Stimulated activated CD8-positive, alpha-beta memory T cell treated with anti-CD3 and anti-CD28 coated beads, Interleukin-2, amount 100 ng/mL, for 48 hours (primary cell): ENCODE measurements at regions not wholly inside any gene's neighbourhood (a gene's known extent, or its start where the extent isn't known, plus 50 kb on each side); places are given as distances from the start of the nearest gene placed in this dataset.
"Not testable (repeated sequence)": the region's sequence is repeated elsewhere in the genome, so short reads cannot be mapped to it uniquely, and the experiment has no call there.

Experiments
- DNase-seq, 2 donors: peaks; one replicate each; pipeline ENCODE4 v3.0.0-alpha.2; 2020; ENCODE audit warnings: low read depth in 2 of 2

DNA sequence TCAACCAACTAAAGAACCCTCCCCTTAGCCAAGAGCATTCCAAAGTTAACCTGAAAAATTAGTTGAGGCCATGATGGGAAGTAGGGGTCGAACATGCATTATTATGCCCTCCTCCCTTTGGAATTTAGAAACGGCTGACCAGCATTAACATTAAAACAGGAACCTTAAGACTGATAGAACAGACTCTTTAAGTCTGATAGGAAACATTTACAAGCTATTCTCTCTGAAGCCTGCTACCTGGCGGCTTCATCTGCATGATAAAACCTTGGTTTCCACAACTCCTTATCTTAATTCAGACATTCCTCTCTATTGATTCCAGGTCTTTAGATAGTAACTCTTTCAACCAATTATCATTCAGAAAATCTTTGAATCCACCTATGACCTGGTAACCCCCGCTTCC, 331.0 kb downstream of the CGGBP1 start:
- no peak for DNase-seq

DNA sequence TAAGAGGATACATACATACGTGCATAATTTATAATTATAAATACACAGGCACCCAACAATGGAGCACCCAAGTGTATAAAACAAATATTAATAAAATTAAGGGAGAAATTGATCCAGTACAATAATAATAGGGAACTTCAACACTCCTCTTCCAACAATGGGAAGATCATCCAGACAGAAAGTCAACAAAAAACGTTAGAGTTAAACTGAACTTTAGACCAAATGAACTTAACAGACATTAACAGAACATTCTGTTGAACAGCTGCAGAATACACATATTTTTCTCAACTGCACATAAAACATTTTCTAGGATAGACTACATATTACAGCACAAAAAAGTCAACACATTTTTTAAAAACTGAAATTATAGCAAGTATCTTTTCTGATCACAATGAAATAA, 339.7 kb downstream of the CGGBP1 start:
- DNase-seq = no peak

DNA sequence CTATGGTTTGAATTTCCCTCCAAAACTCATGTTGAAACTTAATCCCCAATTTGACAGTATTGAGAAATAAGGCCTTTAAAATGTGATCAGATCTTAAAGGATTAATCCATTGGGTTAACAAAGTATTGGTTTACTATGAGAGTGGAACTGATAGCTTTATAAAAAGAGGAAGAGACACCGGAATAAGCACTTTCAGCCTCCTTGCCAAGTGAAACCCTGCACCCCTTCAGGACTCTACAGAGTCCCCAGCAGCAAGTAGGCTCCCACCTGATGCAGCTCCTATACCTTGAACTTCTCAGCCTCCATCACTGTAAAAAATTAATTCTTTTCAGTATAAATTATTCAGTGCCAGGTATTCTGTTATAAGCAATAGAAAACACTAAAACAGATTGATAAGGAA, 348.3 kb downstream of the CGGBP1 start:
- DNase-seq = no peak

DNA sequence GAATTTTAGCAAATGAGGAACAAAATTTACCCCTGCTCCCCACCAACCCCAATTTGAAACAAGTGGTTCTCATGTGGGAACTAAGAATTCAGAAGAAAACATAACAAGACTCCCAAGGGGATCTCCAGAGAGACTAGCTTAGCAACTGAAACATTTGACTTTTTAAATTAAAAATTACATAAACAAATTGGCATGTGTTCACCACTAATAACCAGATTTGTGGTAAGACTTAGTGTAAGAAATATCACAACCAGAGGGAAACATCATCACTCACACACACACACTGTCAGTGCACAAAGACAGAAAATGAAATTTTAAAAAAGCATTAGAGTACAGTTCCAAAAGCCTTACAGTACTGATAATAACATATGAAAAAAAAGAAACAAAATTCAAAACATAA, 348.8 kb downstream of the CGGBP1 start:
- DNase-seq = no peak

DNA sequence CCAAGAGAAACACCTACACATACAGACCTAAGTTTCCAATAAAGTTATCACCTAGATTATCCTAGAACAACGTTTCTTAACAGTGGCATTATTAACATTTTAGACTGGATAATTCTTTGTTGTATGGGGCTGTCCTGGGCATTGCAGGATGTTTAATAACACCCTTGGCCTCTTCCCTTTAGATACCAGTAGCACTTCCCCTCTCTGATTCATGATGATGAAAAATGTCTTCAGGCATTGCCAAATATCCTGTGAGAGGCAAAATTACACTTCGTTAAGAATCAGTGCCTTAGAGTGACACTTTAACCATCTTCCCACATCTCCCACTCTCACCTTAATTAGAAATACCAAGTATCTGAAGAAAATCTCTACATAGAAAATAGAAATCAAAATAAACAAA, 352.6 kb downstream of the CGGBP1 start:
- DNase-seq = no peak

DNA sequence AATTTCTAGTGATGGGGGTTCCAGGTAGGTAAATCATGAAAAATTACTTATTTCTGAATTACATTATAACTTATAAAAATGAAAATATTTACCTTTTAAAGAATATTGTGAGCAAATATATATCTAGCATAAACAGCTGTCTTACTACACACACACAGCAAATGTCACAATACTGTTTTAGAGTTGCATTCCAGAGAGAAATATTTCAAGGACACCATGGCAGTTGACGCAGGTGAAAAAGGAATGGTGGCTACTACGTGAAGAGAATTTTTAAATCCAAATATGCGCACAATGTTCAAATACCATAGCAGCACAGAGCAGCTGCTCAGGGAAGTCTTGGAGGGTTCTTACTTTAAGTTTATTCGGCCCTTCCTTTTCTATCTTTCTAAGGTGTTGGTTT, 356.2 kb downstream of the CGGBP1 start:
- DNase-seq = no peak

DNA sequence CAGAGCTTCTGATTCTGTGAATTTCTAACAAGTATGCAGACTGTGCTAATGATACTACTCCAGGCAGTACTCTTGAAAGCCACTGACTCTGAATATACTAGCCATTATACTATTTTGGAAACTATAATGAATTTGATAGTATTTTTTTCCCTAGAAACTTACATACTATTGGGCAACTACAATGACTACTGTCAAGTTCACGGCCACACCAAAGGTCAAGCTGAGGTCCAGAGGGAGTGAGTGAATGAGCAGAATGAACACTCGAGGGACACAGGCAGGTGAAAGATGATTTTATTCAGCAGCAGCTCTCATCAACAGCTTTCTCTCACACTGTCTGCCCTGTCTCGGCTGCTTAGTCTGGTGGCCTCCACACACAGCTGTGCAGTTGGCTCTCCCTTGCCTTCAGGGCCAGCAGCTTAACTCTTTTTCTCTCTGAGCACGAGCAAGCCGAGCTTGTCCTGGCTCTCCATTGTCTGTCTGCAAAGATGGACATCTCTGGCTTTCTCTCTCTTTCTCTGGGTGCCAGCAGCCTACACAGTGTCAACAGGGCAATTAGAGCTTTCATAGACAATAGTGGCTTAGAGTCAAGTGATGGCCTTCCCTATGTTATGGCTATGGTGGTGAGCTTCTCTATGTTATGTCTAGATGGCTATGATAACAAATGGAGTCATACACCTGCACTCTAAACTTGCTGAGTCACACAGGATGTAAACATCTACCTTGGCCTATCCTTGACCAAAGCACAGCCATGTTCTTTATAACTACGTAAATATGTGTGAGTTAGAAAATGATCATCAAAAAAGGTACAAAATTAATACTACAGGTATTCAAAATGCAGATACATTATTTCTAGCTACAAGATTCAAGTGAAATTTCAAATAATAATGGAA, 362.4 kb downstream of the CGGBP1 start:
- DNase-seq = no peak

DNA sequence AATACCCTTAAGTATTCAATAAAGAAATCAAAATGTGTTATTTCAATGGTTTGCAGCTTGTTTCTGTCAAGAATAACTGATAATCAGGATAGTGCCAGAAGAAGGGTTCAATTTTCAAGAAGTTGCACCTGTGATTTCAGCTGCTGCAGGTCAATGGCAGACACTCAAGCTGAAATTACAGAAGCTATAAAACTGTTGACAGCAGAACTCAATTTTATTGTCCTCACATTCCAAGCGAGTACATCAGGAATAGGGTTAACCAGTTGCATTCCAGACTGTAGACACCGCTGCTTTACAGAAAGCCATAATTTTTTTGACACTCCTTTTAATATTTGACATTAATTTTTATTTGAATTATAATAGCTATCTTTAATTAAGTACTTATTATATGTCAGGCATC, 364.1 kb downstream of the CGGBP1 start:
- DNase-seq = no peak

DNA sequence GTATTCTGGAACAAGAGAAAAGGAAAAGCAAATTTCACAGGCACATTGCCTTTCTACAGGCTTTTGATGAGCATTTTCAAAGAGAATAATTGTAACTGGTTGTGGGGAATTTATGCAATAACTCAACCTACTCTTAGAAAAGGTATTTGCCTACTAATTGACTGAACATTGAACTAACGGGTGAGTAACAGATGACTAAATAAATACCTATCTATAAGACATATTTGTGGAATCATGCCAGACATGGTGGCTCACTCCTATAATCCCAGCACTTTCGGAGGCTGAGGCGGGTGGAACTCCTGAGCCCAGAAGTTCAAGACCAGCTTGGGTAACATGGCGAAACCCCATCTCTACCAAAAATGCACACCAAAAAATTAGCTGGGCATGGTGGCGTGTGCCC, 367.7 kb downstream of the CGGBP1 start:
- DNase-seq = no peak

DNA sequence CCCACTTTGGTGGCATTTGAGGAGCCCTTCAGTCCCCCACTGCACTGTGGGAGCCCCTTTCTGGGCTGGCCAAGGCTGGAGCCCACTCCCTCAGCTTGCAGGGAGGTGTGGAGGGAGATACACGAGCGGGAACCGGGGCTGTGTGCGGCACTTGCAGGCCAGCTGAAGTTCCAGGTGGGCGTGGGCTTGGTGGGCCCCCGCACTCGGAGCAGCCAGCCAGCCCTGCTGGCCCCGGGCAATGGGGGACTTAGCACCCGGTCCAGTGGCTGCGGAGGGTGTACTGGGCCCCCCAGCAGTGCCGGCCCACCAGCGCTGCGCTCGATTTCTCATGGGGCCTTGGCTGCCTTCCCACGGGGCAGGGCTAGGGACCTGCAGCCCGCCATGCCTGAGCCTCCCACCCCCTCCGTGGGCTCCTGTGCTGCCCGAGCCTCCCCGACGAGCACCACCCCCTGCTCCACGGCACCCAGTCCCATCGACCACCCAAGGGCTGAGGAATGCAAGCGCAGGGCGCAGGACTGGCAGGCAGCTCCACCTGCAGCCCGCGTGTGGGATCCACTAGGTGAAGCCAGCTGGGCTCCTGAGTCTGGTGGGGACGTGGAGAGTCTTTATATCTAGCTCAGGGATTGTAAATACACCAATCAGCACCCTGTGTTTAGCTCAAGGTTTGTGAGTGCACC, 379.7 kb downstream of the CGGBP1 start:
- DNase-seq = not testable (repeated sequence)

DNA sequence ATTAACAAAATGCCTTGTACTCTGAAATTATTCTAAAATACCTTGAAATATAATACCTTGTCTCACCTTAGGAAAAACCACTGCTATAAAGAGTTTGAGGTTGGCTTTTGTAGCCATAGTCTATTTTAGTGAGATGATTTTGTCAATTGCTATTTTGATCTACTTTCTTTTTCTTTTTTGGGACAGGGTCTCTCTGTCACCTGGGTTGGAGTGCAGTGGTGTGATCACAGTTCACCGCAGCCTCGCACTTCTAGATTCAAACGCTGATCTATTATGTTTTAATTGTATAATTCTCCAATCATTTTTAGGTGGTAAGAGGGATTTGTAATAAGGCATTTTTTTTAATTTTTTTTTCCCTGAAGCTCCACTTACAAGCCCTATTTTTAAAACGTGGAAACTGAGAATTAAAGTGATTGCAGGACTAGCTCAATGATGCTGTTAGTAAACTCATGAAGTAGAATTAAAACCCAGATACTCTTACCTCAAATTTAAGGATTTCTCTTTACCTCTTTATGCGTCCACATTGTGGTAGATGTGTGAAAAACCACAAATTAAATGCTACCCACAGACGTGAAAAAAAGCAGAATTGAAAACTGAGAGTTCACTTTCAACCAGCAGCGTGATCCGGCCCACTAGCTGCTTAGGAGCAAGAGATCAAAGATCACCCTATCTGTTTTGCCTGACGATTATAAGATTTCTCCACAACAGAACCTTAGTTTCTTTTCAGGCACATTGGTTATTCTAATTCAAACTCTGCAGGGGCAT, 384.2 kb downstream of the CGGBP1 start:
- DNase-seq = no peak

DNA sequence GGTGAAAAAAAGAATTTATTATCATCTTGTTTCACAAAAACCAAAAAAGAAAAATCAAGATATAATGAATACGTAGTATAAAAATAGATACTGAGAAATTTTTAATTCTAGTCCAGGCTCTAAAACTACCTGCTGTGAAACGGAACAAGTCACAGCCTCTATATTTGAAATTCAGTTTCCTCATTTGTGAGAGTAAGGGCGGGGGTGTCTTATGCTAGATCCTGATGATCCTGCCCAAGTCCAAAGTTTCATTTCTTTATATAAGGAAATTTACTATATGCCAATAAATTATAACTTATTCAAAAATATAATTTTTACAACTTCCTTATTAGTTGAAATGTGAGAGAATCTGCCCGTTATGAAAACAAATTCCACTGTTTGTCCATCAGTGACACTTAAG, 385.7 kb downstream of the CGGBP1 start:
- DNase-seq = no peak

DNA sequence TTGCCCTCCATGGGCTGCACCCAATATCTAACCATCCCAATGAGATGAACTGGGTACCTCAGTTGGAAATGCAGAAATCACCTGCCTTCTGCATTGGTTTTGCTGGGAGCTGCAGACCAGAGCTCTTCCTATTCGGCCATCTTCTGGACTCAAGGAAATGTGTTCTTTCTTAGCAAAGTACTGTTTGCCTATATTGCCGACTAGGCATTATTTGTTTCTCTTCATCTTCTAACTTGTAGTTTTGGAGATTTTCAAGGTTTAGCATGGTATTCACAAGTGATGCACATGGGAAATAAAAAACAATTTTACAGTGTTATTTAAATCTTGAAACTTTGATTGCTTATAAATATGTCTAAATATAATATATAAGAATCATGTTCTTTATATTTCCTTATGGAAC, 377.8 kb upstream of the POU1F1 start:
- DNase-seq = no peak

DNA sequence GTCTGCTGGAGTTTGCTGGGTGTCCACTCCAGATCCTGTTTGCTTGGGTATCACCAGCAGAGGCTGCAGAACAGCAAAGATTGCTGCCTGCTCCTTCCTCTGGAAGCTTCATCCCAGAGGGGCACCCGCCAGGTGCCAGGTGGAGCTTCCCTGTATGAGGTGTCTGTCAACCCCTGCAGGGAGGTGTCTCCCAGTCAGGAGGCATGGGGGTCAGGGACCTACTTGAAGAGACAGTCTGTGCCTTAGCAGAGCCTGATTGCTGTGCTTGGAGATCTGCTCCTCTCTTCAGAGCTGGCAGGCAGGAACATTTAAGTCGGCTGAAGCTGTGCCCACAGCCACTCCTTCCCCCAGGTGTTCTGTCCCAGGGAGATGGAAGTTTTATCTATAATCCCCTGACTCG, 376.8 kb upstream of the POU1F1 start:
- not testable (repeated sequence) for DNase-seq

DNA sequence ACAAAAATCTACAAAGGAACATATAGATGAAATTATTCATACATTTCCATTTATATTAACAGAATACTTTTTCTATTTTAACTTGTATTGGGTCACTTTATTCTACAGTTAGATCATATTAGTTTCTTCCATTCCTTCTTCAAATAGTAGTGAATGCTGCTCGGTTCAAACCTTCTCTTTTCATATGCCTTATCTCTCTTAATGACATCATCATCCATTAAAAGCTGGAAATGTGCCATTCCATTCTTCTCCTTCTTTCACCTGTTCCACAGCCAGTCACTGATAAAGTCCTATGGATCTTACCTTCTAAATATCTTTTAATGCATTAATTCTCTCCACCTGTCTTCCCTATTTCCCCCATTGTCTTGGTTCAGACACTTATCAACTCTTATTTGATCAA, 358.0 kb upstream of the POU1F1 start:
- no peak for DNase-seq

DNA sequence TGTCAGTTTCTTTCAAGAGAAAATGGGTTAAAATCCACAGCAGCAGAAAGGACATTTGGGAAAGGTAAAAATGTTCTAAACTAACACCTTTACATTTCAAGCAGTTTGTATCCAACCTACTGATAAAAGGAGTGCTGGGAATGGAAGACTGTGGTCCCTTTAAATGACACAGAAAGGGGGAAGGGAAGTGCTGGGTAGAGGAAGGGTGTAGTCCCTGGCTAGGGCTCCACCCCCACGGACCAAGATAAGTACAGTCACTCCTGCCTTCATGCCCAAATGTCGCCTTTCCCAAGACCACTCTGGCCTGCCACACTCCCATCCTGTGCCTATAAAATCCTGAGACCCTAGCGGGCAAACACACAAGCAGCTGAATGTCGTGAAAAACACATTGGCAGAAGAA, 350.9 kb upstream of the POU1F1 start:
- no peak for DNase-seq

DNA sequence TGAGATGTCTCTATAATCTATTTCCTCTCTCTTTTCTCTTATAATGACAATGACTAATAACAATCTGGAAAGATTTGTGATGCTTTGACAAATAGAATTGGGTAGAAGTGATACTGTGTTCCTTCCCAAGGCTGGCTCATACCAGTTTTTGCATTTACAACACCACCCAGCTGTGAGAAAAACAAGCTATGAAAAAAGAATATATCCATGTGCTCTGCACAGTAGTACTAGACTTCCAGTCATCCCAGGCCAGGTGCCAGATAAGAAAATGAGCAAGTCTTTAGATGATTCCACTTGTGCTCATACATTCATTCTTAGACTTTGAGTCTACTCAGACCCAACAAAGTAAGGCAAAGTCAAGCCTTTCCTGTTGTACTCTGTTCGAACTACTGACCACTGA, 350.2 kb upstream of the POU1F1 start:
- DNase-seq = no peak

DNA sequence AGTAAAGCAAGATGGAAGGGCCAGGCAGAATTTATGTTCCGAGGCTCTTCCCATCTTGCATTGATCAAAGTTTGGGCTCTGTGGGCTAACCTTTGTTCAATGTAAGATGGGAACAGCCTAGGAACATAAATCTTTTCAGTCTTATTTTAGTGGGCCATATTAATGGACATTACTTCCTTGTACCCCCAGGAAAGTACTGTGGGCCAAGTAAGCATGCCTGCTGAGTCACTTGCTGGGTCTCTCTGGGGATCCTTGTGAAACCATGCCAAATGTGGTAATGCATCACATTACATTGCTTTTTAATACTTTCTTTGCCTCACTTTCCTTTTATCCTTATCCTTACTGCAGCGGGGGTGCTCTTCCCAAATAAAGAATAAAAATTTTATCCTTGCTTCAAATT, 349.5 kb upstream of the POU1F1 start:
- no peak for DNase-seq

DNA sequence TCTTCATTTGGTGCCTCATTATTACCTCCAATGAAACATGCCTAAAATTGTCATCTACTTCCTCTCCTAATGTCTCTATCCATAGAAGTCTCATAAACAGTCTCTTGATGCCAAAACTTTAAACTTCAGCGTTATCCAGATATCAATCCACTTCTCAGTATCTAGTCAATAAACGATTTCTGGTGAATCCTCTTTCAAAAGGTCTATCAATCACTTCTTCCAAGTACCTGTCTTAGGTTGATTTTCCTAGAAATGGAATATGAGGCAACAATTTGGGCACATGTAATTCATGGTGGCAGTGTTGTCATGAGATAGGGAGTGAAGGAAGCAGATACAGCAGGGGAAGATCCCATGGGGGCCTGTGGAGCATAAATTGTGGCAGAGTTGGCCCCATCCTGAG, 348.5 kb upstream of the POU1F1 start:
- DNase-seq = no peak

DNA sequence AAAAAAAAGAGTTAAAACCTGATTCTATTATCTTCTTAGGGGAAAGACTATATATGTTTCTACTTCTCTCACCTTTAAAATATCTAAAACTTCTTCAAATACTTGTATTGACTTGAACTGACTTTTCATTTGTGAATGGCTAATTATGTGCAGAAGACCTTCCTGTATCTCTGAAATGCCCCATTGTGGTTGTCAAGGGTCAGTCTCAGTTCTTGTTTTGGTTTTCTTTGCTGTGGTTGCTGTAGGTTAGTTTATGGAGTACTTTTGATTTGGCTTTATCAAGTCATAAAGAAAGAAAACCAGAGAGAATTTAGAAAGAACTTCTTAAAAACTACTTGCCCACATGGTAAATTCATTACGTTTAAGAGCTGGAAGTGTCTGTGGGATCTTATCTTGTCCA, 345.3 kb upstream of the POU1F1 start:
- DNase-seq = no peak

DNA sequence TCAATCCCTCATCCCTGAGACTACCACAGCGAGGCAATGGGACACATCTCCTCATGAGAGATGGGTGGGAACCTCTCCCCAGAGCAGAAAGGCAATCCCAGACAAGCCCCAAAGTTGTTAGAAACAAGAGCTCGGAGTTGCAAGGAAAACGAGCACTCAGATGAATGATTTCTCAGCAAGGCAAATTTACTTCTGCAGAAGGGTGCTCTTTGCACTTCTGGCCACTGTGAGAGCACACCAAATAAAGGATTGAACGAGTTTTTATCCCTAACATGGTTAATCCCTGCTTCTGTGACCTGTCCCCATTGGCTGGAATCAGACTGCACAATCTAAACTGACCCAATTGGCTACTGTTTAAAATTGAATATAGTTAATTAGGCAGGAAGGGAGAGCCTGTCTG, 339.1 kb upstream of the POU1F1 start:
- no peak for DNase-seq

DNA sequence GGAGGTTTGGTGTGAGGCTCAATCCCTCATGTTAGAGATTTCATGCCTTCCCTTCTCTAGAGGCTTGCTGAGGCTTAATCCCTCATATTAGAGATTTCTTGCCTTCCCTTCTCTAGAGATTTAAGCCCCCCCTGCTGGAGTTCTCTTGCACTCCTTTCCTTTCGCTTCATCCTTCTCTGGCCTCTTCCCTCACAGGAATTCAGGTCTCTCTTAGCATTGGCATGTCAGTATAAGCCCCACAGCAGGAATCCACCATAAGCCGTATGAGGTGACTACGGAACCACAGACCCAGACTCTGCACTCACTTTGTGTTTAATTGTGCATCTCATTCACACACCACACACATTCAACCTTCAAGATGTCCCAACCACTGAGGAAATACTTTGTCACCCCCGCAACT, 338.6 kb upstream of the POU1F1 start:
- no peak for DNase-seq

DNA sequence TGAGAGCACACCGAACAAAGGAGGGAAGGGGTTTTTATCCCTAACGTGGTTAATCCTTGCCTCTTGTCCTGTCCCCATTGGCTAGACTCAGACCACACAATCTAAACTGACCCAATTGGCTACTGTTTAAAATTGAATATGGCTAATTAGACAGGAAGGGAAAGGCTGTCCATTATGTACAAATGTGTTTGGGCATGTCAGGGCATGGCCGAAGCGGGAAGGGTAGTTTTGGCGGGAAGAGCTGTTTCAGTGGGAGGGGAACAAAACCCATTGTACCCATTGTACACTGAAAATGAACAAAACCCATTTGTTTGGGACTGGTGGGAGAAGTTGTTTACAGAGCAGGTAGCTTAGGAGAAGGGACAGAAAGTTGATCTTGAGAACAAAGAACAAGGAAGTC, 330.9 kb upstream of the POU1F1 start:
- DNase-seq = no peak
